HG03439 (cell line): ENCODE measurements at regions not wholly inside any gene's neighbourhood (a gene's known extent, or its start where the extent isn't known, plus 50 kb on each side); places are given as distances from the start of the nearest gene placed in this dataset.

Experiments used
- ATAC-seq: cut with Tn5 transposase; IDR thresholded peaks from one replicate; pipeline ENCODE4 v1.9.1; 2021; ENCODE audit warnings: mild to moderate bottlenecking, moderate library complexity; ENCODE audit not compliant: unreplicated experiment

DNA sequence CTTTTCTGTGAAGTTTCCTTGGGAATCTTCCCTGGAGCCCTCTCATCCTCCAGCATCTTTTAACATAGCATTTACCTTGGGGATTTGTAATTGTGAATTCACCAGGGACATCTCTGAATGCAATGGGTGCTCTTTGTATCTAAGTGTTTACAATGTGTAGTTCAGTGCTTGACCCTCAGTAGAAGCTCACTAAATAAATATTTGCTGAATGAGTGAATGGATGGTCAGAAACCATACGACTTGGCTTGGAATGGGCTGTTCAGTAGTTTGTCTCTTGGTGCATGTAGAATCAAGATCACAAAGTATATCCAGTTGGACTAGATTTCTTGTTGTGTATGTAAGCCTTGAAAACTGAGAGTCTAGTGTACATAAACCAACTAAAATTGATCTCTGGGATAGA, 81.8 kb upstream of the MEF2C start:
- no peak for ATAC-seq

DNA sequence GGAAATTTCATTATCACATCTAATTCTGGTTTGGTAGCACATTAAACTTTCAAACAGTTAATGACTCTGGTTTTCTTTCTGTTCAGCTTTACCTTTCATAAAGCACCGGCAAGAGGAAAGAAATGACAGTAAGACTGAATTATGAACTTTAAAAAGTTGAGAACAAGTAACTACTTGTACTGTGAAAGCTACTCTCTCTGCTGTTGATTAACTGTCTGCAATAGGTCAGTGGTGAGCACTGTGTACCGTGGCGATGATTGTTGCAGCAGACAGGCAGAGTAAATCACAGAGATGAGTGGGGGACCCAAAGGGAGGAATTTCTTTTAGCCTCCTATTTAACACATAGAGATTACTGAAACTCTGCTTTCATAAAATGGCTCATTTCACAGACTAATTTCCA, 74.0 kb upstream of the MEF2C start:
- ATAC-seq: no peak

DNA sequence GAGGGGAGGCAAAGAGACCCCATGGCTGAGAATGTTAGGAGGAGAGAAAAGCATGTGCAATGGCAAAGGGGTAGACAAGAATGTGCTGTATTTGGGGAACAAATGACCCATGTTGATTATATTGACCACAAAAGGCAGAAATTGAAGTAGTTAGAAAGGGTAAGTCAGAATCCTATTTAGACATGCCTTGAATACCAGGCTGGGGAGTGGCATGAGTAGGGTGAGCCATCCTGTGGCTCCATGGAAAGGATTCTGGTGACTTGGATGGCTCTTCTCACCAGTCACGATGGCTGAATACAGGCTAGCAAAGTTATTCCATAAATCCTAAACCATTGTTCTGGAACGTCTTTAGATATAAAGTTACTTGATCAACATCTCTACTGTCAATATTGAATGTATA, 73.4 kb upstream of the MEF2C start:
- ATAC-seq: no peak

DNA sequence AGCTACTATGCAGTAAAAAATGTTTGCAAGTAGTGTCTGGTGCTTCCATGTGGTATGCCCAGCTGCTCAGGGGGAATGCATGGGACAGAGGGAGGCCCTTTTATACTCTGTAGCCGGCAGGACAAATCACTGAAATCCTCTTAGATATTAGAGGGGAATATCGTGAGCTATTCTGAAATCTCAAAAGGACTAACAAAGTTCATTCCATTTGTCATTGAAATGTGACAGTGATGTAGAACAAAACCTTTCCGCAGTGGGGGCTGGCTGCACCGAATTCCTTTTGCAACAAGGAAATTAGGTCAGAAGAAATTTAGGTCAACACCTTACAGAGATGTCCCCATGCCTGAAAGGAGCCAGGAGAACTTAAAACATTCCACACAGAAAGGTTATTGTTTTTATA, 72.4 kb upstream of the MEF2C start:
- no peak for ATAC-seq

DNA sequence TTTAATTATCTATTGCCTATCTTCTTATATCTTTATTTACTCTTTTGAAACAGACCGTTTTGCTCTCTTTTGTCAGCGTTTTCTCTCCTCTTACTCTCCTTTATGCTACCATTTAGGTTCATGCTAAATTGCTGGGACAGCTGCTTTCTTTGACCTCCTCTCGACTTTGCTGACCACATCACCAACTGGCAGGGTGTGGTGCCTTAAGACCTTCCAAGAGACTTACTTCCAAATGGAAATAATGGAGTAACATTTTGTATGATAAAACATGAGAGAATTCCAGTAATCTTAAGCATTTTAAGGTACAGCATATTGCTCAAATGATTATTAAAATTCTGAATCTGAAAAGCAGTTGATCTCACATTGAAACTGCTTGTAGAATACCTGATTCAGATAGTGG, 71.5 kb upstream of the MEF2C start:
- ATAC-seq: no peak

DNA sequence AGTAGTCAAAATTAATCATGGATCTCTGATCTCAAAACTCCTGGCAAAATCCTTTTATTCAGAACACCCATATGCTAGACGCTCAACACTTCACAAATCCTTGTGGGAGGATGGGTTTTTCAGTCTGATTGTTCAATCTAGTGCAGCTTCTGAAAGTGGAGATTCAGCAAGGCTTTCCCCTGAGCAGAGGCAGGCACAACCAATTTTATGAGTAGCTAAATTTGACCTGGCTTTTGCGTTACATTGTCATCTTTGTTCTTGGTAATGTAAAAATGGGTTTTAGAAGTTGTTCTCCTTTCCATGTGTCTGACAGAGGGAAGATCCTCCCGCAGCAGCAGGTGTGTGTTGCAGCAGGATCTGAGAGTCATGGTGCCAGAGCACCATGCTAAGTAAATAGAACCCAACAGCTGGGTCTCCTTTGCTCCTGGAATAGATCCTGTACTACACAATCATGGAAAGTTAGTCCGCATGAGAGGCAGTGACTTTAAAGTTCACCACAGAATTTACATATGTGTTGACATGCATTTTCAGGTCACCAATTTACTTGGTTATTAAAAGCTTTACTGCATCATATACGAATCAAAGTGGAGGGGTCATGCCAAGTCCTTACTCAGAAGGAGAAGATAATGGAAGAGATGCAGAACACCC, 70.1 kb upstream of the MEF2C start:
- no peak for ATAC-seq

DNA sequence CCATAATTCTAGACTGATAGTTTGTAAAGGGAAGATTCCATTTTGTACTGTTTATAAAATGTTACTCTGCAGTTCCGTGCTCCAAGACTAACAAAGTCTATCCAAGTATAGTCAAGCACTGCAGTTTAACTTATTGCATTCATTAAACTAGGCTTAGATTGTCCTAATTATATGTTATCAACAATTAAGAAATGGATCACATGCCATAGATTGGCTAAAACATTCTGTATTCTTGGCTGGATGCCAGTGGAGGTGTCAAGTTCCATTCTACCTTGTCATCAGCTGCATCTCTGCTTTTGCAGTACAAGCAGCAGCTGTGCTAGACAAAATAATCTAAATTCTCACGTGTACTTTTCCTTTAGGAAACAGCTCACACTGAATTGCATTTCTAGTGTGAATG, 69.4 kb upstream of the MEF2C start:
- no peak for ATAC-seq

DNA sequence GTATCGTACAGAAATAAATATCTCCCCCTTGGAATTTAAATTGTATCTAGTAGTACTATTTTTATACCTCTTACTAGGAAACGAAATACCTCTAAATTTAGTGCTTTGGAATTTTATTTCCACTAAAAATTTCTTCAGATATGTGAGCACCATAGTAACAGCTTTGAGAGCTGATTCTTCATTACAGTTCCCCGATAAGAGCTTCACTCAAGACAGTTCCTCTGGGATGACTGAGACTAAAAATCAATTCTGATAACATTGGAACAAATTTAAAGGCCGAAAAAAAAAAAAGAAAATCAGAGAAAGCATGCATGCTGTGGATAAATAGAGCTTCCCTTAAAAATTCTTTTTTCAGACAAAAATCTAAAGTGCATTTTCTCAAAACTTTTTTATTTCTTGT, 68.5 kb upstream of the MEF2C start:
- ATAC-seq: no peak

DNA sequence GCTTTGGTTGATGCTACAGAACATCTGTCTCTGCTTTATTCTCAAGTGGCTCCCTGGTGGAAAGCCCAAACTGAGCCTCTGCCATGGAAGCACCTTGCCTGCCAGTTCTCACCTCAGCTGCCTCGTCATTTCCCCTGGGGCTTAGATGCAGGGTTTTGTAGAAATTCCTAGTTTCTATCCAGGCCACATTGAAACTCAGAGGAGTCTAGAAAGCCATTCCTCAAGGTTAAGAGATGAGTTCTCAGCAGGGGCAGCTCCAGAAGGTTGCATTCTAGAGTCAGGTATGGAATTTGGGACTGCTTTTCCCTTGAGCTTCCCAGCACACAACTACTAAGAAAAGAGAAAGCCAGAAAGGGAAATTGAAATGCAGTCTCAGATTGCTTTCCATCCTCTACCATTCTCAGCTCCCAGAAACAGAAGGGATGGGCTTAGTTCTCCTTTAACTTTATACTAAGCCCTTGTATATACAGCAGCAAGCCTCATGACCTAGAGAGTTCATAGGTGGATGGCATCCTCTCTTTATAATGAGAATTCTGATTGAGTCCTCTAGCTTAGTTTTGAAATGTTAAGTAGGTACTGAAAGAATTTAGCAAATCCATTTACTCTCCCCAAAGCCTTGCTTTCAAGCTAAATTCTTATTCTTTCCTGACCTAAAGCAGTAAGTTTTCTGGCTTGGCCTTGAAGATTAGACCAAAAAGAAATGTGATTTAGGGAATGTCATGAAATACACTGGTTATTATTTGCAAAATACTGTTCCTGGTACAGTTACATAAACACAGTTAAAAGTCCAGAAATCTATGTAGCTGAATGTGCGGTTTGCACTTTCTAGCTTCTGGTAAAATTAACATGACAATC, 66.0 kb upstream of the MEF2C start:
- no peak for ATAC-seq

DNA sequence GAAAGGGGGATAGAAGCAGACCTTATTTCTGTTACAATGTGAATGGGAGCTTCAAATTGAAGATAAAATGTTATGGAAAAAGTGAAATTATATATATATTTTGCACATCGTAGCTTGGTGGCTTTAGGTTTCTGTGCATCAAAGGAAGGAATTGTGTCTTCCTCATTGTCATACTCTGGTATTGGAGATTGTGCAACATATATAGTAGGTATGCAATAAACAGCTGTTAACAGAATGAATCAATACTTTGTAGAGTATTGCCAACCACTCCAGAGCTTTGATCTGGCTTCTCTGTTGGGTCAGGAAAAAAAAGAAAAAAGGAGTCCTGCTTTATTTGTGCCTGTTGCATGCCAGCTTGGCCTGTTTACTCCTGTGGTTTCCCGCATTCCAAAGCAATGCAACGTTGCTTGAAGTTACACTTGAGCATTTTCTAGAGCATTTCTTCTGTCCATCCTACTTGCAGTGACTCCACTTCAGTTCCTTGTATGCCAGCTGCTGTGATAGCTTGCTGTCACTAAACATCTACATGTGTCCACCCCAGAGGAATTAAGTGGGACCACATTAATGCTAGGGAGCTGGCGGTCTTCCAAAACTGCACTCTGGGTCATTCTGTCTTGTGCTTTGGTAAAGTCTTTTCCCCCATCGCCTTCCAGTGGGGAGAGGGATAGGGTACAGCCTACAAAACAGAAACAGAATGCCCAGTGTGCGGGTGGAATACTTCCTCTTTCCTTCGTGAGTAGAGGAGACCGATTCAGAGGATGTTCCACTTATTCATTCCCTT, 62.0 kb upstream of the MEF2C start:
- ATAC-seq: no peak

DNA sequence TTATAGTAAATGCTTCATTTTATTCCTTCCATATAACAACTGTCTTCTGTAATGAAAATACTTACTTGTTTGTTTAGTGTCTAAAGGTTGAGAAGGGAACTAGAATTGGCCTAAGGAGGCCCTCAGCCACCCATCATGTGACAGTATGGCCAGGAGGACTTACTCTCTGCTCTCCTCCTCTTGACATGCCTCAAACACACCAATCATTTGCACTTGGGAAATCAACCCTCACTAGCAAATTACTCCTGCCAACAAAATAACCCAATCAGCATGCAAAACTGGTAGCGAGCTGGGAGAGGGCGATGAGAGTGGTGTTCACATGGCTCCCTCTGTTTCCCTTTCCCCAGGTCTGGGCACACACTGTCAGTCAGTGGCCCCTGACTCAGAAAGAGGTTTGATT, 58.6 kb upstream of the MEF2C start:
- ATAC-seq: no peak

DNA sequence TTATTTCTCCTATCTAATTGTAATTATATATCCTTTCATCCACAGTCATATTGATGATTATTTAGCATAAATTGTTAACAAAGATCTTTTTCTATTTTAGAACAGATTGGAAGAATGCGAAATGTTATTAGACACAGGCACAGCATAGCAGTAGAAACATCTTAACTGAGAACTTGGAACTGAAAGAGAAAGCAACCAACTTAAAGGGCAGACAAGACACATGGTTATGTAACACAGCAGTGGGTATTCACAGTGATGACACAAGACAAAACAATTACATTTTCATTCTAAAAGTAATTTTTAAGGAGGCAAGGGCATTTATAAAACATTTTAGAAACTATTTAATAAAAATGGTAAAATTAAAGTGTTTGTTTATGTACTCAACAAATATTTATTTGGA, 57.7 kb upstream of the MEF2C start:
- ATAC-seq: no peak

DNA sequence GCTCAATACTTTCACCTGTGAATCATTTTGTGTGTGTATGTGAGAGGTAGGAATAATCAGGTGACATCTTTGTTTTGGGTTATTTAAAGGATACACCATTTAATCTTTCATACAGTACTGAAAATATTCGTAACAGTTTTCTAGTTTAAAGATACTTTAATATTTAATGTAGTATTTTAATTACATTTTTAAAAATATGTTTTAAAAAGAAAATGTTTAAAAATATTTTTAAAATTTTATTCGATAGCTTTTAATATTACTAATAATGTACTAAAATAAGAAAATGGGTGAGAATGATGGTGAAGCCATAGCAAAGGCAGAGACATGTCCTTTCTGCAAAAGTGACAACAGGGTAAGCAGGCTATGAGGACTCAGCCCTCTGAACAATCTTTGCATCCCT, 56.3 kb upstream of the MEF2C start:
- no peak for ATAC-seq

DNA sequence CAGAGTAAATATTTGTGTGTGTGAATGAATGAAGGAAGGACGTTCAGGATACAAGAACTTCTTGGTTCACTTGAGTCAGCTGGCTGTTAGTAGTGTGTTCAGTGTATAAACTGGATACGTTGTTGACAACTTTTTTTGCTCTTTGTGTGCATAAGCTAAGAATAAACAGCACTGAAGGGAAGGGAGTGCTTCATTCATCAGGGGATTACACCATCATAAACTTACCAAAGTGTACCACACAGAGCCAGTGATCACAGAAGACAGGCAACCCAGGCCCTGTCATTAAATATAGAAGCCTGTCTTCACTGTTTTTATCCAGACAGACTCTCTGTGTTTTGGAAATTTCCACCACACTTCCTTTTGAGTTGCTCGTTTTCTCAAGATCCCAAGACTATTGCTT, 55.5 kb upstream of the MEF2C start:
- no peak for ATAC-seq

DNA sequence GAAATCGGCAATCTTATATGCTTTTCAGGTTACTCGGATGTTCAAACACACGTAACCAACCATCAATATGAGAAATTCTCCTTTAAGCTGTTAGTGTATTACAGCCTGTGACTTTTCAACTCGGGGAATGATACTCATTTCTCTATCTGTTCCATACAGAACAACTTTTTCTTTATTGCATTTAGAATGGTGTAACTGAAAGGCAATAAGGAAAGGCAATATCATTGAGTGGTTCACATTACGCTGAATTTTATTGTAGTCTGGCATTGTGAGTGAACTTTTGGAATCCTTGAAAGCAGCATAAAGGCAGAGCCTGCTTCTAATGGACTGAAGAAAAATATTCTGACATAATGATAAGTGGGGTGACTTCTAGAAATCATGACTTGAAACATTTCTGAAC, 54.4 kb upstream of the MEF2C start:
- ATAC-seq: no peak

DNA sequence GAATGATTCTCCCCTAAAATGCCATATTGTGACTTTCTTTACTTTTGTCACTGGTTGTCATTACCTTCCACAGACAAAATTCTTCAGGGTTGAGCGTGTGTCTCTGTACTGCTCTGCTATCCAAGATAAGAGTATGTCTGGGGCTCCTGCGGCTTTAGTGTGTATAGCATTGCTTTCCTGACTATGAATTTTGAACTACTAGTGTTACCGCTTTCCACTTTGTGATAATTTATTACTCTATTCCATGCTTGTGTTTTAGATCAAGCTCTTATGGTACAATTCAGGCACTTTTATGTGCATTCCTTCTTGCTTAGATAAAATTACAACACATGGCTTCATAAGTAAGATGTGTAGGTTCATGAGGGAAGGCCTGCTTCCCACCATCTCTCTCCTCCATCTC, 51.5 kb upstream of the MEF2C start:
- no peak for ATAC-seq
